VCaP (cell line): ENCODE measurements at regions not wholly inside any gene's neighbourhood (a gene's known extent, or its start where the extent isn't known, plus 50 kb on each side); places are given as distances from the start of the nearest gene placed in this dataset.

Source experiments
- H3K27ac ChIP-seq: fragments of 450-650 bp; 2 replicates; pipeline ENCODE4 v1.5.1; 2017
- TF ChIP-seq, protein P1 (sequence below): fragments of 450-650 bp; conservative IDR thresholded peaks from 2 replicates; pipeline ENCODE4 v1.5.1; 2017; ENCODE audit warnings: mild to moderate bottlenecking, moderate library complexity

DNA sequence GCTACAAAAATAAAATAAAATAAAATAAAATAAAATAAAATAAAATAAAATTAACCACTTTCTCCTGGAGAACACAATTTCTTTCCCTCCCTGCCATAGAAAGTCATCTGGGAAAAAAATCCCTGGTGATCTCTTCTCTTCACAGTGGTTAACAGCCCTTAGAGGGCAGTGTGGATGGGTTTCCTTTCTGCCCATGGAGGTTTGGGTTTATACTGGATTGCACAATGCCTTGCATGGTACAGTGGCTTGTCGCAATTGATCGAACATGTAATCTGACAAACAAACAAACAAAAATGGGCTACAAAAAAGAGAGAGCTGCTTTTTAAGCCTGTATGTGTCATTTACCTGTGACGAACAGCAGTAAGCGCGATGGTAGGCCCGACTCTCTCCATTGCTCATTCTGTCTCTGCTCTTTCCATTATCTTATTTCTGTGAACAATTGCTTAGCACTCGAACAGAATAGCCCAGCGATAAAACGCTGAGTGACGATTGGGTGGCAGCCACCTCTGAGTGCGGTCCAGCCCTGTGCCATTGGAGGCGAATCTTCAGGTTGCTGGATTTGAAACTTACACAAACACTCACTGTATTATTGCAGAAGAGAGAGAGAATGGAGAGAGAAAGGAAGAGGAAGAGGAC, 166.1 kb downstream of the CD83 start:
- no peak overlapping the region for H3K27ac ChIP-seq
- TF ChIP-seq, protein P1, sequence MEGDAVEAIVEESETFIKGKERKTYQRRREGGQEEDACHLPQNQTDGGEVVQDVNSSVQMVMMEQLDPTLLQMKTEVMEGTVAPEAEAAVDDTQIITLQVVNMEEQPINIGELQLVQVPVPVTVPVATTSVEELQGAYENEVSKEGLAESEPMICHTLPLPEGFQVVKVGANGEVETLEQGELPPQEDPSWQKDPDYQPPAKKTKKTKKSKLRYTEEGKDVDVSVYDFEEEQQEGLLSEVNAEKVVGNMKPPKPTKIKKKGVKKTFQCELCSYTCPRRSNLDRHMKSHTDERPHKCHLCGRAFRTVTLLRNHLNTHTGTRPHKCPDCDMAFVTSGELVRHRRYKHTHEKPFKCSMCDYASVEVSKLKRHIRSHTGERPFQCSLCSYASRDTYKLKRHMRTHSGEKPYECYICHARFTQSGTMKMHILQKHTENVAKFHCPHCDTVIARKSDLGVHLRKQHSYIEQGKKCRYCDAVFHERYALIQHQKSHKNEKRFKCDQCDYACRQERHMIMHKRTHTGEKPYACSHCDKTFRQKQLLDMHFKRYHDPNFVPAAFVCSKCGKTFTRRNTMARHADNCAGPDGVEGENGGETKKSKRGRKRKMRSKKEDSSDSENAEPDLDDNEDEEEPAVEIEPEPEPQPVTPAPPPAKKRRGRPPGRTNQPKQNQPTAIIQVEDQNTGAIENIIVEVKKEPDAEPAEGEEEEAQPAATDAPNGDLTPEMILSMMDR: no peak

DNA sequence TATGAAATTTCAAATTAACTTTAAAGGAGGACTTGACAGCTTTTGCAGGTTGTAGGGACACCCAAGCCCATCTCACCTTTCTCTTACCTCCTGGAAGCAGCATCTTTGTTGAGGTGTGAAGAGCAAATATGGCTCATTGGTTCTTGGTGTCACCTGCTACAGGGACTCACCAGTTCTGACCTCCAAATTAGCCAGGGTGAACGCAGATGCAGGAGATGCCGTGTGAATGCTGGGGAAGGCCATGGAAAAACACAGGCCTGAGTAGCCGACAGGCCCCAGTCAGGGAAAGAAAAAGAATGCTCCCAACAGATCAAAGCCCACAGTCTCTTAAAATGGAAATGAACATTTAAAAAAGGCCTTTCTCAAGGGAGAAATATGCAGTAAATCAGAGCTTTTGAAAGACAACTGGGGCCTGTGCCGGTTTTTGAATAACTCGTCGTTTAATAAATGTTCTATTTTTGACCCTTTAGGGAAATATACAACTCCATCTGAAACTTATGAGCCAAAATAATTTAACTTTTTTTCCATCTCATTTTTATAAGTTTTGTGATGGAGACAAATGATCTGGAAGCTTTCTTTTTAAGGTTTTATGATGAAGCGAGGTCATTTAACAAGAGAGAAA, 167.5 kb downstream of the CD83 start:
- H3K27ac ChIP-seq: no peak overlapping the region
- TF ChIP-seq, protein P1: no peak

DNA sequence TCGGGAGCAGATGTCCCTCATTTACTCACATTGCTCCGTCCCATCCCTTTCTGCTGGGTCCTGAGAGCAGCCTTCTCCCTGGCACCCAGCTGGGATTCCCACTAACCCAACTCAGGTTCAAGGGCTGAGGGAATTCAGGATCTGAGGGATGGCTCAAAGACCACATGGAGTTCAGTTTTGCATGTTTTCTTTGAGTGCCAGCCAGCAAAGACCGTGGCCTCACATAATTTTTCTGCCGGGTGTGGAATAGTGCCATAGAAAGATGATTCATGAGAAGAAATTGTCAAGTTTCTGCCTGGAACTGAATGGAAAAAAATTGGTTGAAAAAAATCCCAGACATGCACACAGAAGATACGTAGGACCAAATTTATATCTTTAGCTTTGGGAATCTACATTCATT, 168.6 kb downstream of the CD83 start:
- TF ChIP-seq, protein P1: no peak
- H3K27ac ChIP-seq: no peak overlapping the region

DNA sequence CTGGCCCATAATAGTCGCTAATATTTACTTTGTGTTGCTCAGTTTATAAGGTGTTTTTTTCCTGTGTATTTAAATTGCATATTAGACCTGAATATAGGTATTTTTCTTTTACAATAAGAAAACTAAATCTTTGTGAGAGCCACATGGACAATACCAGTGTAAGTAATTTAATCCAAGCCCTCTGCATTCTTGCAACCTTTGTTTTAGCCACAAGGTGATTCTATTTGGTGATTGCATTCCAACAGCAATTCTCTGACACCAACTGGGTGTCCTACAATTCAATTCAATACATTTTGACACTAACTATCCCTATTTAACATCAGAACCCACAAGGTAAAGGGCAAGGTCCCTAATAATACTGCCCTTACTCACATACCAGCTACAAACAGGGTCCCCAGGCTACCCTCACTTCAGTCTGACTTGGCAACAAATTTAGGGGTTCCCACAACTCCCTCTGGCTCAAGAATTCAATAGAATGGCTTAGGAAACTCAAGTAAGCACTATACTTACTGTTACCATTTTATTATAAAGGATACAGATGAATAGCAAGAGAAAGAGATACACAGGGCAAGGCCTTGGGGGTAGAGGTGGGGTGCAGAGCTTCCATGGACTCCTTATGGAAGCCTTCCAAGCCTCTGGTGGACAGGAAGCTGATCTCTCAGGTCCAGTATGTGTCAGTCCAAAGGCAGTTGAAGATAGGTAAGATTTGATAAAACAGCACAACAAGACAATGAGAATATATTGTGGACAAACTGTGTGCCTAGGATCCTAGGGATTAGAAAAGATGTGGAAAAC, 169.3 kb downstream of the CD83 start:
- H3K27ac ChIP-seq: no peak overlapping the region
- TF ChIP-seq, protein P1: no peak

DNA sequence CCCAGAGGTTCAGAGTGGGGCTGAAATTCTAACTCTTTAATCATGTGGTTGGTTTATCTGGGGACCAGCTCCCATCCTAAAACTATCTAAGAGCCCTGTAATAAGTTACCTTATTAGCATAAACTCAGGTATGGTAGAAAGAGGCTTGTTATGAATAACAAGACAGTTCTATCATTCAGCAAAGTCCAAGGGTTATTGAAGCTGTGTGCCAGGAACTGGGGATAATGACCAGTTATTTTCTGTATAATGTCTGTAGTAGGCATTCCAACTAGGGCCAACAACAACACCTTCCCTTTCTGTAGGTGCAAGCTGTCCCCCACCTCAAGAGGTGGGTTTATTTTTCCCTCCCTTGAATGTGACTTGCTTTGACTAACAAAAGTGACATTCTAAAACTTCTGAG, 170.1 kb downstream of the CD83 start:
- no peak overlapping the region for H3K27ac ChIP-seq
- TF ChIP-seq, protein P1: no peak

DNA sequence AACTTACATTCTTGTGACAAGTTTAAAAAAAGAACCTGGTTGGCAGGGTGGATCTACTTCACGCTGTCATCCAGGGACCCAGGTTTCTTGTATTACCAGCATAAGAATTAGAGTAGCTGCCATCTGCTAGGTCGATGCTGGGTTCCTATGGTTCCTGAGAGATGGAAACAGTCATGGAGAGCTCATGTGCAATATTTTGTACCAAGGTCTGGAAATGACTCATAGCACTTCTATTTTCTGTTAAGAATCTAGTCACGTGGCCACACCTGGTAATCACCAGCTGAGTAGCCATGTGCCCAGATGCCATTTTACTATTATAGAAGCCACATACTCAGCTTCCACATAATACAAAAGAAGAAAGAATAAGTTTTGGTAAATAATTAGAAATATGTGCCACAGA, 171.3 kb downstream of the CD83 start:
- no peak overlapping the region for H3K27ac ChIP-seq
- TF ChIP-seq, protein P1: no peak

DNA sequence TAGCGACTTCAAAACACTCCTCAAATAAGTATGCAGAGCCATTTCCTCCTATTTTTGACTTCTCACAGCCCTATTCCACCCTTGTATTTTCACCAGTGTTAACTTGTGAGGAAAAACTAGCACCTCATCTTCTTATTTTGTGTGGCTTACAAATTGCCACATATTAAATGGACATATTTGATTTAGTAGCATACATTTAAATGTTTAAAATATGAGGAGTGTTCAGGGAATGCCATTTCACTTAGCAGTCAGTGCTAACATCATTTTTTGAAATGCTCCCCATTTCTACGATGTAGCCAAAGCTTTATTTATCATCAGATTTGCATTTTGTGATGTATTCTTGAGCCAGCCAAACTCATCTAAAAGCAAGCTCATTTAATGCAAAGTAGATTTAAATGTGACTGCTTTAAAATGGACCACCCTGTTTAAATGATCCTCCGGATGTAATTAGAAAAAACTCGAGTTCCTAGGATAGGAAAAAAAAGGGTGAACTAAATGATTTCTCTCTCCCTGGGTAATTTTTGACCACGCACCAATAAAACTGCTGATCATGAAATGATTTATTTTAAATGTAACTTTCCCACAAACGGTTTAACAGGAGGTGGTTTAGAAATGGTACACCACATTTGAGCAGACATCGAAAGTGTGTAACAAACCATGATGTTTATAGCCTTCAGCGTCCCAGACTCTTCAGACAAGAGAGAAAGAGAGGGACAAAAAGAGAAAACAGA, 172.6 kb downstream of the CD83 start:
- no peak overlapping the region for H3K27ac ChIP-seq
- TF ChIP-seq, protein P1: no peak
